ENCODE measurements at regions not wholly inside any gene's neighbourhood (a gene's known extent, or its start where the extent isn't known, plus 50 kb on each side); places are given as distances from the start of the nearest gene placed in this dataset.

DNA sequence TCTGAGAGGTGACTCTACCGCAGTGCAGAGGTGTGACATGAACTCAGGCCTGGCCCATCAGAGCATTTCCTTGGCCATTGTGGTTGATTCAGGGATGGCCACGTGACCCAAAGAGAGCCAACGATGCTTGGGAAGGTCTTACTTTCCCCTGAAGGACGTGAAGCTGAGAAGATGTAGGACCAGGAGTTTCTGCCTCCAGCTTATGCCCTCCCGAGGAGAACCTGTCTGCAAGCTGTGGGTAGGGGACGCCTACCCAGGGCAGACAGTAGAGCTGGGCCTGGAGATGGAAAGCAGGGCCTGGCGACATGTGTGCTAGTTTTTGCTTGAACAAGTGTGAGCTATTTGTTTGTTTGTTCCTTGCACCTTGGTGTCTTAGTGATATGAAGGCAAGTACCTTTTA, 89.4 kb downstream of the RPLP1 start:
- TF ChIP-seq POLR2A (IDR thresholded peaks at IDR 0.05; ENCODE audit: low read depth, low read length) (no peak), POLR2AphosphoS5 (IDR thresholded peaks at IDR 0.05; ENCODE audit: low read depth, low read length) (no peak), TAF1 (IDR thresholded peaks at IDR 0.05; ENCODE audit: low read depth, low read length) (no peak), POU2F2 (IDR thresholded peaks at IDR 0.05; ENCODE audit: low read depth, low read length) (no peak)
